Esophagus squamous epithelium (tissue), 4 donors: ENCODE measurements at regions not wholly inside any gene's neighbourhood (a gene's known extent, or its start where the extent isn't known, plus 50 kb on each side); places are given as distances from the start of the nearest gene placed in this dataset.

Experiments used
- POLR2A ChIP-seq, 4 donors: fragments of 450-650 bp; IDR thresholded peaks; one replicate each; pipeline ENCODE4 v1.6.1; 2017; ENCODE audit warnings: antibody characterized with exemption in 4 of 4, mild to moderate bottlenecking in 4 of 4, moderate library complexity in 3 of 4
- TF ChIP-seq, protein P1 (sequence below), 6 experiments: fragments of 450-650 bp in 4 of 6; fragments of 200-600 bp in 2 of 6; sonication (generic) in 2 of 6; IDR thresholded peaks; one replicate each; pipeline ENCODE4 v1.5.1; 2016 to 2019; ENCODE audit warnings: antibody characterized with exemption in 6 of 6, mild to moderate bottlenecking in 4 of 6, moderate library complexity in 4 of 6

DNA sequence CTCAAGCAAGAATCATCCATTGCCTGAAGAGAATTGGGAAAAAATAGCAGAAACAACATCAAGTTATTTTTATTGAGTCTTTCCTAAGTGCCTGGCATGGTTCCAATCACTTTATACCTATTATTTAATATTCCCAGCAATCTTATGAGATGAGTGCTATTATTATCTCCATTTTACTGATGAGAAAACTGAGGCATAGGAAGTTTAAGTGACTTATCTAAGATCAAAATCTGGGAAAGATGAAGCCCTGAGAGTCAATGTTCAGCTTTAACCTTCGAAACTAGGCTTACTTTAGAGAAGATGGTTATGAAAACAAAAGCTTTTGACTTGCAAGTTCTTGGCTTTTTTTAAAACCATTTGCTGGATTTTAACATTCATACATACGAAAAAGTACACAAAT lies 141.6 kb downstream of the APIP start:
- TF ChIP-seq, protein P1, sequence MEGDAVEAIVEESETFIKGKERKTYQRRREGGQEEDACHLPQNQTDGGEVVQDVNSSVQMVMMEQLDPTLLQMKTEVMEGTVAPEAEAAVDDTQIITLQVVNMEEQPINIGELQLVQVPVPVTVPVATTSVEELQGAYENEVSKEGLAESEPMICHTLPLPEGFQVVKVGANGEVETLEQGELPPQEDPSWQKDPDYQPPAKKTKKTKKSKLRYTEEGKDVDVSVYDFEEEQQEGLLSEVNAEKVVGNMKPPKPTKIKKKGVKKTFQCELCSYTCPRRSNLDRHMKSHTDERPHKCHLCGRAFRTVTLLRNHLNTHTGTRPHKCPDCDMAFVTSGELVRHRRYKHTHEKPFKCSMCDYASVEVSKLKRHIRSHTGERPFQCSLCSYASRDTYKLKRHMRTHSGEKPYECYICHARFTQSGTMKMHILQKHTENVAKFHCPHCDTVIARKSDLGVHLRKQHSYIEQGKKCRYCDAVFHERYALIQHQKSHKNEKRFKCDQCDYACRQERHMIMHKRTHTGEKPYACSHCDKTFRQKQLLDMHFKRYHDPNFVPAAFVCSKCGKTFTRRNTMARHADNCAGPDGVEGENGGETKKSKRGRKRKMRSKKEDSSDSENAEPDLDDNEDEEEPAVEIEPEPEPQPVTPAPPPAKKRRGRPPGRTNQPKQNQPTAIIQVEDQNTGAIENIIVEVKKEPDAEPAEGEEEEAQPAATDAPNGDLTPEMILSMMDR (IDR thresholded peaks at IDR 0.05) = no peak
- TF ChIP-seq POLR2A (IDR thresholded peaks at IDR 0.05) = no peak
